ENCODE measurements at regions not wholly inside any gene's neighbourhood (a gene's known extent, or its start where the extent isn't known, plus 50 kb on each side); places are given as distances from the start of the nearest gene placed in this dataset.
"Not testable (repeated sequence)": the region's sequence is repeated elsewhere in the genome, so short reads cannot be mapped to it uniquely, and the experiment has no call there.

DNA sequence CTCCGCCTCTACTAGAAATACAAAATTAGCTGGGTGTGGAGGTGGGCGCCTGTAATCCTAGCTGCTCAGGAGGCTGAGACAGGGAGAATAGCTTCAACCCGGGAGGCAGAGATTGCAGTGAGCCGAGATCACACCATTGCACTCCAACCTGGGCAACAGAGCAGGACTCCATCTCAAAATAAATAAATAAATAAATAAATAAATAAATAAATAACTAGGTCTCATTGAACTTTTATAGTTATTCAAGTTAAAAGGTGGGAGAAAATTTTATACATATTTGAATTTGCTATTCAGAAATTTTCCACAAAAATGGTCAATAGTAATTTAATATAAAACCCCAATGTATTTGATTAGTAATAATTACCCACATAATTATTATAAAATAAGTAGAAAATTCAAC, 593.9 kb upstream of the CDH10 start:
- TF ChIP-seq, protein P1, sequence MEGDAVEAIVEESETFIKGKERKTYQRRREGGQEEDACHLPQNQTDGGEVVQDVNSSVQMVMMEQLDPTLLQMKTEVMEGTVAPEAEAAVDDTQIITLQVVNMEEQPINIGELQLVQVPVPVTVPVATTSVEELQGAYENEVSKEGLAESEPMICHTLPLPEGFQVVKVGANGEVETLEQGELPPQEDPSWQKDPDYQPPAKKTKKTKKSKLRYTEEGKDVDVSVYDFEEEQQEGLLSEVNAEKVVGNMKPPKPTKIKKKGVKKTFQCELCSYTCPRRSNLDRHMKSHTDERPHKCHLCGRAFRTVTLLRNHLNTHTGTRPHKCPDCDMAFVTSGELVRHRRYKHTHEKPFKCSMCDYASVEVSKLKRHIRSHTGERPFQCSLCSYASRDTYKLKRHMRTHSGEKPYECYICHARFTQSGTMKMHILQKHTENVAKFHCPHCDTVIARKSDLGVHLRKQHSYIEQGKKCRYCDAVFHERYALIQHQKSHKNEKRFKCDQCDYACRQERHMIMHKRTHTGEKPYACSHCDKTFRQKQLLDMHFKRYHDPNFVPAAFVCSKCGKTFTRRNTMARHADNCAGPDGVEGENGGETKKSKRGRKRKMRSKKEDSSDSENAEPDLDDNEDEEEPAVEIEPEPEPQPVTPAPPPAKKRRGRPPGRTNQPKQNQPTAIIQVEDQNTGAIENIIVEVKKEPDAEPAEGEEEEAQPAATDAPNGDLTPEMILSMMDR (IDR thresholded peaks at IDR 0.05): not testable (repeated sequence)
- TF ChIP-seq, protein P2, sequence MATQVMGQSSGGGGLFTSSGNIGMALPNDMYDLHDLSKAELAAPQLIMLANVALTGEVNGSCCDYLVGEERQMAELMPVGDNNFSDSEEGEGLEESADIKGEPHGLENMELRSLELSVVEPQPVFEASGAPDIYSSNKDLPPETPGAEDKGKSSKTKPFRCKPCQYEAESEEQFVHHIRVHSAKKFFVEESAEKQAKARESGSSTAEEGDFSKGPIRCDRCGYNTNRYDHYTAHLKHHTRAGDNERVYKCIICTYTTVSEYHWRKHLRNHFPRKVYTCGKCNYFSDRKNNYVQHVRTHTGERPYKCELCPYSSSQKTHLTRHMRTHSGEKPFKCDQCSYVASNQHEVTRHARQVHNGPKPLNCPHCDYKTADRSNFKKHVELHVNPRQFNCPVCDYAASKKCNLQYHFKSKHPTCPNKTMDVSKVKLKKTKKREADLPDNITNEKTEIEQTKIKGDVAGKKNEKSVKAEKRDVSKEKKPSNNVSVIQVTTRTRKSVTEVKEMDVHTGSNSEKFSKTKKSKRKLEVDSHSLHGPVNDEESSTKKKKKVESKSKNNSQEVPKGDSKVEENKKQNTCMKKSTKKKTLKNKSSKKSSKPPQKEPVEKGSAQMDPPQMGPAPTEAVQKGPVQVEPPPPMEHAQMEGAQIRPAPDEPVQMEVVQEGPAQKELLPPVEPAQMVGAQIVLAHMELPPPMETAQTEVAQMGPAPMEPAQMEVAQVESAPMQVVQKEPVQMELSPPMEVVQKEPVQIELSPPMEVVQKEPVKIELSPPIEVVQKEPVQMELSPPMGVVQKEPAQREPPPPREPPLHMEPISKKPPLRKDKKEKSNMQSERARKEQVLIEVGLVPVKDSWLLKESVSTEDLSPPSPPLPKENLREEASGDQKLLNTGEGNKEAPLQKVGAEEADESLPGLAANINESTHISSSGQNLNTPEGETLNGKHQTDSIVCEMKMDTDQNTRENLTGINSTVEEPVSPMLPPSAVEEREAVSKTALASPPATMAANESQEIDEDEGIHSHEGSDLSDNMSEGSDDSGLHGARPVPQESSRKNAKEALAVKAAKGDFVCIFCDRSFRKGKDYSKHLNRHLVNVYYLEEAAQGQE (IDR thresholded peaks at IDR 0.05; ENCODE audit: low read depth, low read length): not testable (repeated sequence)
- TF ChIP-seq EP300 (IDR thresholded peaks at IDR 0.05; ENCODE audit: borderline replicate concordance in 1 of 2, low read depth in 1 of 2, low read length in 1 of 2); RAD21 (IDR thresholded peaks at IDR 0.05; ENCODE audit: low read length); TAF1 (IDR thresholded peaks at IDR 0.05; ENCODE audit: borderline replicate concordance, low read depth, low read length): not testable (repeated sequence)

Measured in SK-N-SH (cell line).